ENCODE measurements at regions not wholly inside any gene's neighbourhood (a gene's known extent, or its start where the extent isn't known, plus 50 kb on each side); places are given as distances from the start of the nearest gene placed in this dataset.
"Not testable (repeated sequence)": the region's sequence is repeated elsewhere in the genome, so short reads cannot be mapped to it uniquely, and the experiment has no call there.

- no peak for DNase-seq (ENCODE audit: low read depth)
- TF ChIP-seq CTCF (IDR thresholded peaks at IDR 0.05; ENCODE audit: insufficient read depth, low read depth, low read length): no peak
- H3K27me3 ChIP-seq (ENCODE audit: control insufficient read depth, insufficient read depth, low read length): no peaks in the 10 kb centered on the region
- ChIA-PET CTCF (no interaction called here), POLR2A (no interaction called here)
- no peaks in the 10 kb centered on the region for H3K36me3 ChIP-seq (ENCODE audit: control insufficient read depth, insufficient read depth, low read length)
- H3K4me3 ChIP-seq (ENCODE audit: low read depth, low read length): no peak overlapping the region
Observed at GRCh38 chr9:102482776-102483175, 512.4 kb upstream of the CYLC2 start.

DNA sequence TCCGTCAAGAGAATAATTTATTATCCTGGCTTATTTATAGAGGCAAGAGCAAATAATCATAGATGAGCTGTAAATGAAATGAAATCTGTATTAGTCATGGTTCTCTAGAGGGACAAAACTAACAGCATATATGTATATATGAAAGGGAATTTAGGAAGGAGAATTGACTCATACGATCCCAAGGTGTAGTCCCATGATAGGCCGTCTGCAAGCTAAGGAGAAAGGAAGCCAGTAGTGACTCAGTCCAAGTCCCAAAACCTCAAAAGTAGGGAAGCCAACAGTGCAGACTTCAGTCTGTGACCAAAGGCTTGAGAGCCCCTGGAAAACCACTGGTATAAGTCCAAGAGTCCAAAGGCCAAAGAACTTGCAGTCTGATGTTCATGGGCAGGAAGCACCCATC lies 515.9 kb upstream of the CYLC2 start:
- Histone ChIP-seq H3K4me3 (ENCODE audit: low read depth, low read length) (no peak overlapping the region), H3K27me3 (ENCODE audit: control insufficient read depth, insufficient read depth, low read length) (no peaks in the 10 kb centered on the region), H3K36me3 (ENCODE audit: control insufficient read depth, insufficient read depth, low read length) (no peaks in the 10 kb centered on the region)
- CTCF ChIA-PET: no interaction called here
- no peak for TF ChIP-seq CTCF (IDR thresholded peaks at IDR 0.05; ENCODE audit: insufficient read depth, low read depth, low read length)
- POLR2A ChIA-PET: no interaction called here
- no peak for DNase-seq (ENCODE audit: low read depth)

GRCh38 chr9:102474357-102474756 lies 520.8 kb upstream of the CYLC2 start:
- Histone ChIP-seq H3K27me3 (ENCODE audit: control insufficient read depth, insufficient read depth, low read length) (no peaks in the 10 kb centered on the region), H3K36me3 (ENCODE audit: control insufficient read depth, insufficient read depth, low read length) (no peaks in the 10 kb centered on the region), H3K4me3 (ENCODE audit: low read depth, low read length) (no peak overlapping the region)
- ChIA-PET CTCF (no interaction called here), POLR2A (no interaction called here)
- DNase-seq (ENCODE audit: low read depth): no peak
- TF ChIP-seq CTCF (IDR thresholded peaks at IDR 0.05; ENCODE audit: insufficient read depth, low read depth, low read length): no peak

GRCh38 chr9:102469430-102469829 lies 525.7 kb upstream of the CYLC2 start:
- POLR2A ChIA-PET; H3K27me3 ChIP-seq (ENCODE audit: control insufficient read depth, insufficient read depth, low read length); CTCF ChIA-PET; DNase-seq (ENCODE audit: low read depth); H3K36me3 ChIP-seq (ENCODE audit: control insufficient read depth, insufficient read depth, low read length); H3K4me3 ChIP-seq (ENCODE audit: low read depth, low read length): not testable (repeated sequence)

GRCh38 chr9:102461156-102461819 lies 533.8 kb upstream of the CYLC2 start:
- H3K4me3 ChIP-seq (ENCODE audit: low read depth, low read length): no peak overlapping the region
- POLR2A ChIA-PET: no interaction called here
- no peak for DNase-seq (ENCODE audit: low read depth)
- TF ChIP-seq CTCF (IDR thresholded peaks at IDR 0.05; ENCODE audit: insufficient read depth, low read depth, low read length): no peak
- H3K36me3 ChIP-seq (ENCODE audit: control insufficient read depth, insufficient read depth, low read length): no peaks in the 10 kb centered on the region
- H3K27me3 ChIP-seq (ENCODE audit: control insufficient read depth, insufficient read depth, low read length): no peaks in the 10 kb centered on the region
- CTCF ChIA-PET: interaction anchor here (0.6 kb wide), 1 partner anchor 201 kb away, joined by 3 read pairs; no protein-coding TSS in a partner anchor

DNA sequence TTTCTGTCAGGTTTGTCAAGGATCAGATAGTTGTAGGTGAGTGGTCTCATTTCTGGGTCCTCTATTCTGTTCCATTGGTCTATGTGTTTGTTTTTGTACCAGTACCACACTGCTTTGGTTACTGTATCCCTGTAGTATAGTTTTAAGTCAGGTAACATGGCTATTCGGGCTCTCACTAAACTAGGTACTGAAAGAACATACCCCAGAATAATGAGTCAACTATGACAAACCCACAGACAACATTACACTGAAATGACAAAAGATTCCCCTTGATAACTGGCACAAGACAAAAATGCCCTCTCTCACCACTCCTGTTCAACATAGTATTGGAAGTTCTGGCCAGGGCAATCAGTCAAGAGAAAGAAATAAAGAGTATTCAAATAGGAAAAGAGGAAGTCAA lies 535.3 kb upstream of the CYLC2 start:
- no peak for TF ChIP-seq CTCF (IDR thresholded peaks at IDR 0.05; ENCODE audit: insufficient read depth, low read depth, low read length)
- H3K36me3 ChIP-seq (ENCODE audit: control insufficient read depth, insufficient read depth, low read length): no peaks in the 10 kb centered on the region

More for the DNA sequence above, 535.3 kb upstream of the CYLC2 start:
- ChIA-PET POLR2A (no interaction called here), CTCF (no interaction called here)
- no peak for DNase-seq (ENCODE audit: low read depth)
- H3K4me3 ChIP-seq (ENCODE audit: low read depth, low read length): no peak overlapping the region
- H3K27me3 ChIP-seq (ENCODE audit: control insufficient read depth, insufficient read depth, low read length): no peaks in the 10 kb centered on the region

Data from BJ (cell line).